ENCODE measurements at regions not wholly inside any gene's neighbourhood (a gene's known extent, or its start where the extent isn't known, plus 50 kb on each side); places are given as distances from the start of the nearest gene placed in this dataset.

GRCh38 chr5:128682669-128683068 lies 144.6 kb upstream of the FBN2 start:
- BruUV-seq (replicated peaks): no TSS peak
- ATAC-seq (ENCODE audit: low read depth) (no peak), DNase-seq (no peak)
- Histone ChIP-seq H3K27me3 (ENCODE audit: control insufficient read depth, insufficient read depth, low read length) (no peaks in the 10 kb centered on the region; the same call in 1 of the 2 replicates), H2BK120ac (ENCODE audit: low read depth, low read length) (no peak overlapping the region), H3K4me2 (ENCODE audit: low read depth, low read length) (no peak overlapping the region), H3K4ac (ENCODE audit: low read depth, low read length) (no peak overlapping the region), H4K8ac (ENCODE audit: low read depth in 2 of 2, low read length in 2 of 2) (no peak overlapping the region), H3K27ac (ENCODE audit: insufficient read depth, low read length) (no peak overlapping the region), H3K9me1 (ENCODE audit: insufficient read depth, low read length) (no peaks in the 10 kb centered on the region), H3K18ac (ENCODE audit: low read depth, low read length) (no peak overlapping the region), H2AK9ac (replicated peaks; ENCODE audit: low read depth, low read length, poor library complexity) (no peak overlapping the region), H3K23ac (ENCODE audit: low read depth, low read length) (no peak overlapping the region), H4K5ac (ENCODE audit: low read depth, low read length) (no peak overlapping the region), H4K20me1 (ENCODE audit: insufficient read depth, low read length) (no peaks in the 10 kb centered on the region), H4K91ac (ENCODE audit: insufficient read depth, low read depth, low read length) (no peak overlapping the region), H3K9ac (ENCODE audit: low read depth, low read length) (no peak overlapping the region), H3K36me3 (ENCODE audit: control insufficient read depth, insufficient read depth, low read length) (no peaks in the 10 kb centered on the region), H2AFZ (replicated peaks; ENCODE audit: low read length, poor library complexity) (no peak overlapping the region), H3K79me1 (ENCODE audit: low read depth in 1 of 2, low read length in 2 of 2) (no peaks in the 10 kb centered on the region), H3K4me1 (ENCODE audit: control insufficient read depth, insufficient read depth, low read length) (peaks cover 2% of the 10 kb centered on the region; the same call in 1 of the 2 replicates), H2BK20ac (ENCODE audit: low read depth, low read length) (no peak overlapping the region), H2BK15ac (ENCODE audit: low read depth, low read length) (no peak overlapping the region), H3K4me3 (ENCODE audit: insufficient read depth, low read depth, low read length) (no peak overlapping the region), H3K56ac (ENCODE audit: extremely low read depth, insufficient read depth, low read length) (no peak overlapping the region), H2BK5ac (ENCODE audit: low read depth, low read length, poor library complexity, severe bottlenecking) (no peak overlapping the region), H3K9me3 (ENCODE audit: control insufficient read depth, insufficient read depth, low read length) (no peaks in the 10 kb centered on the region), H3K14ac (replicated peaks; ENCODE audit: low read depth, low read length) (no peak overlapping the region), H2AK5ac (ENCODE audit: low read depth, low read length) (no peak overlapping the region)
- intact Hi-C loops (cut with micrococcal nuclease) (no loop called here), dilution Hi-C loops (cut with HindIII; ENCODE audit: low sequenced_read_pairs, unreplicated experiment) (no loop called here), in situ Hi-C loops (cut with MboI; ENCODE audit: low sequenced_read_pairs) (no loop called here)
- TF ChIP-seq RFX5 (IDR thresholded peaks at IDR 0.05; ENCODE audit: low read depth, low read length) (no peak), CEBPB (IDR thresholded peaks at IDR 0.05; ENCODE audit: low read depth, low read length) (peak; percentile 26; the same call in 1 of the 2 replicates)
- CTCF ChIA-PET: no interaction called here
- POLR2A ChIA-PET (ENCODE audit: unreplicated experiment): no interaction called here
- no CpG with 5 or more reads among the region's 2 CpGs for WGBS, 2 experiments (ENCODE audit: extremely low coverage in 2 of 2, insufficient read length in 1 of 2)
